ENCODE measurements at regions not wholly inside any gene's neighbourhood (a gene's known extent, or its start where the extent isn't known, plus 50 kb on each side); places are given as distances from the start of the nearest gene placed in this dataset.
"Not testable (repeated sequence)": the region's sequence is repeated elsewhere in the genome, so short reads cannot be mapped to it uniquely, and the experiment has no call there.

- no peak overlapping the region for H3K4me3 ChIP-seq (ENCODE audit: low read length)
- DNase-seq (ENCODE audit: low read depth) = no peak
- no peak for TF ChIP-seq CTCF (conservative IDR thresholded peaks at IDR 0.05; ENCODE audit: low read length)
Observed at GRCh38 chr18:1026930-1027329, 122.3 kb downstream of the ADCYAP1 start.

GRCh38 chr18:1033092-1033491, 128.4 kb downstream of the ADCYAP1 start:
- DNase-seq (ENCODE audit: low read depth); H3K4me3 ChIP-seq (ENCODE audit: low read length): not testable (repeated sequence)

- H3K4me3 ChIP-seq (ENCODE audit: low read length) = no peak overlapping the region
- no peak for DNase-seq (ENCODE audit: low read depth)
- no peak for TF ChIP-seq CTCF (conservative IDR thresholded peaks at IDR 0.05; ENCODE audit: low read length)
Observed at GRCh38 chr18:1034971-1035370, 130.3 kb downstream of the ADCYAP1 start.

DNA sequence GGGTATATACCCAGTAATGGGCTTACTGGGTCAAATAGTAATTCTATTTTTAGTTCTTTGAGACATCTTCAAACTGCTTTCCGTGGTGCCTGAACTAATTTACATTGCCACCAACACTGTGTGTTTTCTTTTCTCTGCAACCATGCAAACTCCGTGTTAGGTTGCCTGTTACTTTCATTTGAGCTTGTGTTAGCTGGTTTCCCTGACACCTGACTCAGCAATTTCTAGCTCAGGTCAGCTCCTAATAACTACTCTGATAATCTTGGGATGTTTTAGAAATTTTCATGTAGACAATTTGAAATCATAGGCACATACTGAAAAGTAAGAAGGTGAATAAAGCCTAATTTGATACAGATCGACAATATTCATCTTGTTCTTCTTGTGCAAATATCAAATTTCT, 132.3 kb downstream of the ADCYAP1 start:
- no peak for TF ChIP-seq CTCF (conservative IDR thresholded peaks at IDR 0.05; ENCODE audit: low read length)
- no peak for DNase-seq (ENCODE audit: low read depth)
- no peak overlapping the region for H3K4me3 ChIP-seq (ENCODE audit: low read length)

GRCh38 chr18:1037776-1038175, 133.1 kb downstream of the ADCYAP1 start:
- H3K4me3 ChIP-seq (ENCODE audit: low read length) = no peak overlapping the region
- TF ChIP-seq CTCF (conservative IDR thresholded peaks at IDR 0.05; ENCODE audit: low read length) = no peak
- DNase-seq (ENCODE audit: low read depth) = no peak

DNA sequence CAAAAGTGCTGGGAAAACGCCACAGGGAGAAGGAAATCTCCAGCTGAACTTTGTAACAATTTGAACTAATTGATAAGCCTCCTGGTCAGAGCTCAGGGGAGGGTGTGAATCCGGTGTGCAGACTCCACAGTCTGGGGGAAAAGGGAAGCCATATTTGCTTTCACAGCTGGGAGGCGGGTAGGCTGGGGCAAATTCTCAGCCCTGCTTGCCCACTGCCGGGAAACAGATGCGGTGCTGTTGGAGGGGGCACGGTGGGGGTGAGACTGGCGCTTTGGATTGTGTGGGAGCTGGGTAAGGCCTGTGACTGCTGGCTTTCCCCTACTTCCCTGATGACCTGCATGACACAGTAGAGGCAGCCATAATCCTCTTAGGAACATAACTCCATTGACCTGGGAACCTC, 134.8 kb downstream of the ADCYAP1 start:
- no peak for DNase-seq (ENCODE audit: low read depth)
- no peak for TF ChIP-seq CTCF (conservative IDR thresholded peaks at IDR 0.05; ENCODE audit: low read length)
- H3K4me3 ChIP-seq (ENCODE audit: low read length) = no peak overlapping the region

DNA sequence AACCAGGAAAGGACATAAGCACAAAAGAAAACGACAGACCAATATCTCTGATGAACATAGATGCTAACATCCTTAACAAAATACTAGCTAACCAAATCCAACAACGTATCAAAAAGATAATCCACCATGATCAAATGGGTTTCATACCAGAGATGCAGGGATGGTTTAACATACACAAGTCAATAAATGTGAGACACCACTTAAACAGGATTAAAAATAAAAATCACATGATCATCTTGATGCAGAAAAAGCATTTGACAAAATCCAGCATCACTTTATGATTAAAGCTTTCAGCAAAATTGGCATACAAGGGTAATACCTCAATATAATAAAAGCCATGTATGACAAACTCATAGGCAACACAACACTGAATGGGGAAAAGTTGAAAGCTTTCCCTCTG, 138.4 kb downstream of the ADCYAP1 start:
- not testable (repeated sequence) for H3K4me3 ChIP-seq (ENCODE audit: low read length); DNase-seq (ENCODE audit: low read depth)

- H3K4me3 ChIP-seq (ENCODE audit: low read length) = no peak overlapping the region
- no peak for DNase-seq (ENCODE audit: low read depth)
- no peak for TF ChIP-seq CTCF (conservative IDR thresholded peaks at IDR 0.05; ENCODE audit: low read length)
Observed at GRCh38 chr18:1045658-1046057, 141.0 kb downstream of the ADCYAP1 start.

Measured in AG10803 (cell line).